Body of pancreas (tissue), 4 donors: ENCODE measurements at regions not wholly inside any gene's neighbourhood (a gene's known extent, or its start where the extent isn't known, plus 50 kb on each side); places are given as distances from the start of the nearest gene placed in this dataset.

Experiments
- POLR2A ChIP-seq, 3 donors: fragments of 450-650 bp; IDR thresholded peaks; one replicate each; pipeline ENCODE4 v1.6.1; 2016; ENCODE audit warnings: antibody characterized with exemption in 3 of 3, mild to moderate bottlenecking in 2 of 3
- TF ChIP-seq, protein P1 (sequence below), 7 experiments: fragments of 450-650 bp in 4 of 7; fragments of 200-600 bp in 3 of 7; sonication (generic) in 3 of 7; IDR thresholded peaks; one replicate each; pipeline ENCODE4 v1.5.1; 2016 to 2019; ENCODE audit warnings: antibody characterized with exemption in 7 of 7

DNA sequence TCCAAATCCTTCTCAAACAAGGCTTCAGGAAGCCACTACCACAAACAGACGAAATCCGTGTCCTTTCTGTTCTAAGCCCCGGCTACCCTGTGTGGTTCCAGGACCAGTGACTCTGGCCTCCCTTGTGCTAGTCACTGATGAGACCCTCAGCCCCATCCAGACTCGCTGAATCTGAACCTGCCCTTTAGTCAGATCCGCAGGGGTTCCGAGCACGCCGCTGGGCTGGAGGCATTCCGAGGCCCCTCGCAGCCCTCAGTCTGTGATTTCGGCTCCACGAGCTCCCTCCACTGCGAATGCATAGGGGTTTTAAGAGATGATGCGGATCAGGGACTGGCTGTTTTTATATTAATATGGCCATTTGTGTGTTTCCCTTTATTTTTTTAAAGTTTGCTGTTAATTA lies 292.7 kb downstream of the IRF8 start:
- TF ChIP-seq, protein P1, sequence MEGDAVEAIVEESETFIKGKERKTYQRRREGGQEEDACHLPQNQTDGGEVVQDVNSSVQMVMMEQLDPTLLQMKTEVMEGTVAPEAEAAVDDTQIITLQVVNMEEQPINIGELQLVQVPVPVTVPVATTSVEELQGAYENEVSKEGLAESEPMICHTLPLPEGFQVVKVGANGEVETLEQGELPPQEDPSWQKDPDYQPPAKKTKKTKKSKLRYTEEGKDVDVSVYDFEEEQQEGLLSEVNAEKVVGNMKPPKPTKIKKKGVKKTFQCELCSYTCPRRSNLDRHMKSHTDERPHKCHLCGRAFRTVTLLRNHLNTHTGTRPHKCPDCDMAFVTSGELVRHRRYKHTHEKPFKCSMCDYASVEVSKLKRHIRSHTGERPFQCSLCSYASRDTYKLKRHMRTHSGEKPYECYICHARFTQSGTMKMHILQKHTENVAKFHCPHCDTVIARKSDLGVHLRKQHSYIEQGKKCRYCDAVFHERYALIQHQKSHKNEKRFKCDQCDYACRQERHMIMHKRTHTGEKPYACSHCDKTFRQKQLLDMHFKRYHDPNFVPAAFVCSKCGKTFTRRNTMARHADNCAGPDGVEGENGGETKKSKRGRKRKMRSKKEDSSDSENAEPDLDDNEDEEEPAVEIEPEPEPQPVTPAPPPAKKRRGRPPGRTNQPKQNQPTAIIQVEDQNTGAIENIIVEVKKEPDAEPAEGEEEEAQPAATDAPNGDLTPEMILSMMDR (IDR thresholded peaks at IDR 0.05) = no peak
- no peak for TF ChIP-seq POLR2A (IDR thresholded peaks at IDR 0.05)
